ENCODE measurements at regions not wholly inside any gene's neighbourhood (a gene's known extent, or its start where the extent isn't known, plus 50 kb on each side); places are given as distances from the start of the nearest gene placed in this dataset.

- no peak for TF ChIP-seq EZH2 (IDR thresholded peaks at IDR 0.05)
- TF ChIP-seq POLR2AphosphoS5 (IDR thresholded peaks at IDR 0.05; ENCODE audit: borderline replicate concordance, low read depth, low read length): no peak
Measured at GRCh38 chr5:135215617-135216470, 181.8 kb upstream of the PITX1 start.

Data from SK-N-MC (cell line).